AML-193 (cell line): ENCODE measurements at regions not wholly inside any gene's neighbourhood (a gene's known extent, or its start where the extent isn't known, plus 50 kb on each side); places are given as distances from the start of the nearest gene placed in this dataset.
"Not testable (repeated sequence)": the region's sequence is repeated elsewhere in the genome, so short reads cannot be mapped to it uniquely, and the experiment has no call there.

Source experiments
- DNase-seq, 2 experiments: peaks; one replicate each; lab custom pipeline; 2025; lab: John Stamatoyannopoulos, UW

- no peak for DNase-seq
Observed at GRCh38 chr14:106141242-106142220, 615.1 kb downstream of the TMEM121 start.

- not testable (repeated sequence) for DNase-seq
Observed at GRCh38 chr14:106145731-106146130, 619.3 kb downstream of the TMEM121 start.

- not testable (repeated sequence) for DNase-seq
Observed at GRCh38 chr14:106153362-106153955, 627.1 kb downstream of the TMEM121 start.

- no peak for DNase-seq
Observed at GRCh38 chr14:106163316-106163715, 636.9 kb downstream of the TMEM121 start.

- DNase-seq = not testable (repeated sequence)
Observed at GRCh38 chr14:106163812-106164211, 637.4 kb downstream of the TMEM121 start.

GRCh38 chr14:106166232-106166631, 639.8 kb downstream of the TMEM121 start:
- no peak for DNase-seq

GRCh38 chr14:106166650-106167204, 640.3 kb downstream of the TMEM121 start:
- DNase-seq = no peak

GRCh38 chr14:106170163-106170658, 643.8 kb downstream of the TMEM121 start:
- not testable (repeated sequence) for DNase-seq

- DNase-seq = no peak
Observed at GRCh38 chr14:106174206-106174605, 647.8 kb downstream of the TMEM121 start.

GRCh38 chr14:106177266-106178246, 651.2 kb downstream of the TMEM121 start:
- DNase-seq = not testable (repeated sequence)

- no peak for DNase-seq
Observed at GRCh38 chr14:106179761-106180160, 653.4 kb downstream of the TMEM121 start.

- not testable (repeated sequence) for DNase-seq
Observed at GRCh38 chr14:106184771-106185170, 658.4 kb downstream of the TMEM121 start.

- DNase-seq = not testable (repeated sequence)
Observed at GRCh38 chr14:106185174-106185836, 658.9 kb downstream of the TMEM121 start.

GRCh38 chr14:106185837-106186233, 659.5 kb downstream of the TMEM121 start:
- DNase-seq = peak; percentile 3 to 10

GRCh38 chr14:106187216-106187615, 660.8 kb downstream of the TMEM121 start:
- DNase-seq = no peak

GRCh38 chr14:106192701-106193100, 666.3 kb downstream of the TMEM121 start:
- not testable (repeated sequence) for DNase-seq

- not testable (repeated sequence) for DNase-seq
Observed at GRCh38 chr14:106196459-106196858, 670.1 kb downstream of the TMEM121 start.

- not testable (repeated sequence) for DNase-seq
Observed at GRCh38 chr14:106197264-106197663, 670.9 kb downstream of the TMEM121 start.

GRCh38 chr14:106199097-106199496, 672.7 kb downstream of the TMEM121 start:
- no peak for DNase-seq

GRCh38 chr14:106200541-106201315, 674.3 kb downstream of the TMEM121 start:
- DNase-seq = no peak
